ENCODE measurements at regions not wholly inside any gene's neighbourhood (a gene's known extent, or its start where the extent isn't known, plus 50 kb on each side); places are given as distances from the start of the nearest gene placed in this dataset.

DNA sequence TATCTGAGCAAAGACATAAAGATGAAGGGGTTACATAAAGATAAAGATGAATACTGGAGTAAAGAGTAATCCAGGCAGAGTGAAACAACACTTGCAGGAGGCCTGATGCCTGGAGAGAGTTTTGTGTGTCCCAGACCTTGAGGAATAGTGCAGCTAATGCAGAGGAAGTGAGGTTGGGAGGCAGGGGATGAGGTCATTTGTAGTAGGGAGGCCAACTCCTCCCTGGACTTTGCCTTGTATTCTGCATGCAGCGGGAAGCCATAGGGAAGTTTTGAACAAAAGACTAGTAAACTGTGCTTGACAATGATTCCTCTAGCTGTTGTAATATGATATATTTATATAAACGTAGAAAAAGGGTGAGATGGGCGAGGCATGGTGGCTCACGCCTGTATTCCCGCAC, 356.6 kb downstream of the KCNJ2 start:
- Histone ChIP-seq H3K27me3 (ENCODE audit: control insufficient read depth in 4 of 4, insufficient read depth in 4 of 4, low read length in 3 of 4) (no peaks in the 10 kb centered on the region), H3K4me1 (ENCODE audit: control insufficient read depth in 4 of 4, insufficient read depth in 4 of 4, low read length in 3 of 4) (peaks cover 0 to 2% (median 0%) of the 10 kb centered on the region in 4 donors), H3K4me3 (ENCODE audit: low read depth in 1 of 3, low read length in 3 of 3) (no peak overlapping the region), H3K9me3 (ENCODE audit: control insufficient read depth in 4 of 4, low read length in 3 of 4) (no peaks in the 10 kb centered on the region), H3K9ac (ENCODE audit: low read depth in 1 of 2, low read length in 2 of 2) (no peak overlapping the region), H3K27ac (ENCODE audit: low read depth in 1 of 2, low read length in 2 of 2) (no peak overlapping the region), H3K36me3 (ENCODE audit: control insufficient read depth in 4 of 4, insufficient read depth in 3 of 4, low read depth in 1 of 4, low read length in 3 of 4) (no peaks in the 10 kb centered on the region)
- no peak for DNase-seq (ENCODE audit: low spot score)
- TF ChIP-seq TAF1 (conservative IDR thresholded peaks at IDR 0.05), result no peak
- TF ChIP-seq HNF4G (IDR thresholded peaks at IDR 0.05), result no peak
- TF ChIP-seq HNF4A (conservative IDR thresholded peaks at IDR 0.05), result no peak
- no peak for TF ChIP-seq GABPA (IDR thresholded peaks at IDR 0.05 in 1 of 2, conservative IDR thresholded peaks at IDR 0.05 in 1 of 2)
- TF ChIP-seq ATF3 (IDR thresholded peaks at IDR 0.05), result no peak
- 72% methylated on average over 5 of the region's 5 CpGs for WGBS

DNA sequence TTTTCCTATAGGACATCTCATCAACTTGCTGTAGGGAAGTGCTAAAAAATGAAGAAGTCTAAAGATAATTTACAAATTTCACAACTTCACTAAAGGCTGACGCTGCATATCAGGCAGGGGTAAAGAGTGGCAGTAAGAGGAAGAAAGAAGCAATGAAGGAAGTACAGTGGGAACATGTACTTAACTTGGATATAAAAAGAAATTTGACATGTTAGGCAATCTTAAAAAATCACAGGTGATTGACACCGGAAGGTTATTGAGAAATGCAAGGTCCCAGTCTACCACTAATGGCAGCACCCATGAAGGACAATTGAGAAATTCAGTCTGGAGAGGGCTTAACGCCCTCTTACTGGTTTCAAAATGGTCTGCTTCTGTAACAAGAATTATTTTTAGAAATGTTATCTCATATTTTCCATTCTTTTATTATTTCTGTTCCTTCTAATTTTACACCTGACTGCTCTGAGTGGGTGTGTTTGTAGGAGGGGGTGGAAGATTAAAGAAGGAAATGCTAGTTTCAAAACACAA, 358.1 kb downstream of the KCNJ2 start:
- Histone ChIP-seq H3K27me3 (ENCODE audit: control insufficient read depth in 4 of 4, insufficient read depth in 4 of 4, low read length in 3 of 4) (no peaks in the 10 kb centered on the region), H3K9me3 (ENCODE audit: control insufficient read depth in 4 of 4, low read length in 3 of 4) (no peaks in the 10 kb centered on the region), H3K36me3 (ENCODE audit: control insufficient read depth in 4 of 4, insufficient read depth in 3 of 4, low read depth in 1 of 4, low read length in 3 of 4) (no peaks in the 10 kb centered on the region), H3K4me3 (ENCODE audit: low read depth in 1 of 3, low read length in 3 of 3) (no peak overlapping the region), H3K4me1 (ENCODE audit: control insufficient read depth in 4 of 4, insufficient read depth in 4 of 4, low read length in 3 of 4) (no peaks in the 10 kb centered on the region), H3K9ac (ENCODE audit: low read depth in 1 of 2, low read length in 2 of 2) (no peak overlapping the region), H3K27ac (ENCODE audit: low read depth in 1 of 2, low read length in 2 of 2) (no peak overlapping the region)
- 66% methylated on average over 3 of the region's 3 CpGs for WGBS
- no peak for TF ChIP-seq FOXA2 (IDR thresholded peaks at IDR 0.05)
- TF ChIP-seq GABPA (IDR thresholded peaks at IDR 0.05 in 1 of 2, conservative IDR thresholded peaks at IDR 0.05 in 1 of 2), result no peak
- TF ChIP-seq HNF4G (IDR thresholded peaks at IDR 0.05), result no peak
- TF ChIP-seq RXRA (IDR thresholded peaks at IDR 0.05), result no peak
- TF ChIP-seq SP1 (IDR thresholded peaks at IDR 0.05), result no peak
- TF ChIP-seq, protein P1, sequence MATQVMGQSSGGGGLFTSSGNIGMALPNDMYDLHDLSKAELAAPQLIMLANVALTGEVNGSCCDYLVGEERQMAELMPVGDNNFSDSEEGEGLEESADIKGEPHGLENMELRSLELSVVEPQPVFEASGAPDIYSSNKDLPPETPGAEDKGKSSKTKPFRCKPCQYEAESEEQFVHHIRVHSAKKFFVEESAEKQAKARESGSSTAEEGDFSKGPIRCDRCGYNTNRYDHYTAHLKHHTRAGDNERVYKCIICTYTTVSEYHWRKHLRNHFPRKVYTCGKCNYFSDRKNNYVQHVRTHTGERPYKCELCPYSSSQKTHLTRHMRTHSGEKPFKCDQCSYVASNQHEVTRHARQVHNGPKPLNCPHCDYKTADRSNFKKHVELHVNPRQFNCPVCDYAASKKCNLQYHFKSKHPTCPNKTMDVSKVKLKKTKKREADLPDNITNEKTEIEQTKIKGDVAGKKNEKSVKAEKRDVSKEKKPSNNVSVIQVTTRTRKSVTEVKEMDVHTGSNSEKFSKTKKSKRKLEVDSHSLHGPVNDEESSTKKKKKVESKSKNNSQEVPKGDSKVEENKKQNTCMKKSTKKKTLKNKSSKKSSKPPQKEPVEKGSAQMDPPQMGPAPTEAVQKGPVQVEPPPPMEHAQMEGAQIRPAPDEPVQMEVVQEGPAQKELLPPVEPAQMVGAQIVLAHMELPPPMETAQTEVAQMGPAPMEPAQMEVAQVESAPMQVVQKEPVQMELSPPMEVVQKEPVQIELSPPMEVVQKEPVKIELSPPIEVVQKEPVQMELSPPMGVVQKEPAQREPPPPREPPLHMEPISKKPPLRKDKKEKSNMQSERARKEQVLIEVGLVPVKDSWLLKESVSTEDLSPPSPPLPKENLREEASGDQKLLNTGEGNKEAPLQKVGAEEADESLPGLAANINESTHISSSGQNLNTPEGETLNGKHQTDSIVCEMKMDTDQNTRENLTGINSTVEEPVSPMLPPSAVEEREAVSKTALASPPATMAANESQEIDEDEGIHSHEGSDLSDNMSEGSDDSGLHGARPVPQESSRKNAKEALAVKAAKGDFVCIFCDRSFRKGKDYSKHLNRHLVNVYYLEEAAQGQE (IDR thresholded peaks at IDR 0.05), result no peak
- no peak for TF ChIP-seq JUND (IDR thresholded peaks at IDR 0.05)
- TF ChIP-seq ATF3 (IDR thresholded peaks at IDR 0.05), result no peak
- TF ChIP-seq, protein P2, sequence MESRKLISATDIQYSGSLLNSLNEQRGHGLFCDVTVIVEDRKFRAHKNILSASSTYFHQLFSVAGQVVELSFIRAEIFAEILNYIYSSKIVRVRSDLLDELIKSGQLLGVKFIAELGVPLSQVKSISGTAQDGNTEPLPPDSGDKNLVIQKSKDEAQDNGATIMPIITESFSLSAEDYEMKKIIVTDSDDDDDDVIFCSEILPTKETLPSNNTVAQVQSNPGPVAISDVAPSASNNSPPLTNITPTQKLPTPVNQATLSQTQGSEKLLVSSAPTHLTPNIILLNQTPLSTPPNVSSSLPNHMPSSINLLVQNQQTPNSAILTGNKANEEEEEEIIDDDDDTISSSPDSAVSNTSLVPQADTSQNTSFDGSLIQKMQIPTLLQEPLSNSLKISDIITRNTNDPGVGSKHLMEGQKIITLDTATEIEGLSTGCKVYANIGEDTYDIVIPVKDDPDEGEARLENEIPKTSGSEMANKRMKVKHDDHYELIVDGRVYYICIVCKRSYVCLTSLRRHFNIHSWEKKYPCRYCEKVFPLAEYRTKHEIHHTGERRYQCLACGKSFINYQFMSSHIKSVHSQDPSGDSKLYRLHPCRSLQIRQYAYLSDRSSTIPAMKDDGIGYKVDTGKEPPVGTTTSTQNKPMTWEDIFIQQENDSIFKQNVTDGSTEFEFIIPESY (IDR thresholded peaks at IDR 0.05), result no peak
- TF ChIP-seq HNF4A (conservative IDR thresholded peaks at IDR 0.05), result no peak
- TF ChIP-seq NR2F2 (IDR thresholded peaks at IDR 0.05), result no peak
- TF ChIP-seq FOXA1 (IDR thresholded peaks at IDR 0.05), result no peak
- no peak for TF ChIP-seq EGR1 (IDR thresholded peaks at IDR 0.05; ENCODE audit: low read depth in 2 of 2)
- TF ChIP-seq TAF1 (conservative IDR thresholded peaks at IDR 0.05), result no peak
- TF ChIP-seq, protein P3, sequence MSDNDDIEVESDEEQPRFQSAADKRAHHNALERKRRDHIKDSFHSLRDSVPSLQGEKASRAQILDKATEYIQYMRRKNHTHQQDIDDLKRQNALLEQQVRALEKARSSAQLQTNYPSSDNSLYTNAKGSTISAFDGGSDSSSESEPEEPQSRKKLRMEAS (IDR thresholded peaks at IDR 0.05), result no peak
- TF ChIP-seq, protein P4, sequence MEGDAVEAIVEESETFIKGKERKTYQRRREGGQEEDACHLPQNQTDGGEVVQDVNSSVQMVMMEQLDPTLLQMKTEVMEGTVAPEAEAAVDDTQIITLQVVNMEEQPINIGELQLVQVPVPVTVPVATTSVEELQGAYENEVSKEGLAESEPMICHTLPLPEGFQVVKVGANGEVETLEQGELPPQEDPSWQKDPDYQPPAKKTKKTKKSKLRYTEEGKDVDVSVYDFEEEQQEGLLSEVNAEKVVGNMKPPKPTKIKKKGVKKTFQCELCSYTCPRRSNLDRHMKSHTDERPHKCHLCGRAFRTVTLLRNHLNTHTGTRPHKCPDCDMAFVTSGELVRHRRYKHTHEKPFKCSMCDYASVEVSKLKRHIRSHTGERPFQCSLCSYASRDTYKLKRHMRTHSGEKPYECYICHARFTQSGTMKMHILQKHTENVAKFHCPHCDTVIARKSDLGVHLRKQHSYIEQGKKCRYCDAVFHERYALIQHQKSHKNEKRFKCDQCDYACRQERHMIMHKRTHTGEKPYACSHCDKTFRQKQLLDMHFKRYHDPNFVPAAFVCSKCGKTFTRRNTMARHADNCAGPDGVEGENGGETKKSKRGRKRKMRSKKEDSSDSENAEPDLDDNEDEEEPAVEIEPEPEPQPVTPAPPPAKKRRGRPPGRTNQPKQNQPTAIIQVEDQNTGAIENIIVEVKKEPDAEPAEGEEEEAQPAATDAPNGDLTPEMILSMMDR (IDR thresholded peaks at IDR 0.05; ENCODE audit: low read depth, low read length, missing input control), result no peak
- TF ChIP-seq YY1 (IDR thresholded peaks at IDR 0.05), result no peak
- no peak for DNase-seq (ENCODE audit: low spot score)

Data from liver (tissue), 8 donors.